A549 (cell line): ENCODE measurements at regions not wholly inside any gene's neighbourhood (a gene's known extent, or its start where the extent isn't known, plus 50 kb on each side); places are given as distances from the start of the nearest gene placed in this dataset.

Experiments used
- ATAC-seq, 2 experiments: fragments of 200-7000 bp in 1 of 2; fragments of >200 bp in 1 of 2; cut with Nextera tagmentation in 1 of 2; cut with Tn5 transposase in 1 of 2; 3 replicates each; pipeline versions ENCODE4 v1.8.0 to v1.9.1; 2018 to 2020; ENCODE audit warnings: mild to moderate bottlenecking in 1 of 2, moderate library complexity in 1 of 2
- CTCF ChIA-PET: fragments of 300-600 bp; sonication (Branson Sonifier 250); formaldehyde crosslinking; extraction: SDS; loops from one replicate; lab custom pipeline; 2021; ENCODE audit warnings: antibody characterized with exemption, inconsistent platforms; lab: Yijun Ruan, JAX
- POLR2A ChIA-PET: fragments of 350-600 bp; formaldehyde crosslinking; extraction: SDS; loops from one replicate; lab custom pipeline; 2021; ENCODE audit warnings: antibody characterized with exemption, inconsistent platforms; lab: Yijun Ruan, JAX
- DNase-seq, 2 experiments: peaks; one replicate each; pipeline versions ENCODE4 v3.0.0 to v3.0.0-alpha.2; 2011 to 2016; ENCODE audit warnings: low read depth in 1 of 2, low spot score in 1 of 2
- FAIRE-seq: peaks from 2 replicates; lab custom pipeline; 2011; peaks lifted over from hg19 to GRCh38; lab: Jason Lieb, UNC
- H3K27ac ChIP-seq, 2 experiments: fragments of >200 bp; sonication (Bioruptor Twin); formaldehyde crosslinking; 3 replicates each; pipeline ENCODE4 v1.5.1; 2016 to 2017
- H3K4me1 ChIP-seq: fragments of >200 bp; sonication (Bioruptor Twin); formaldehyde crosslinking; 3 replicates; pipeline ENCODE4 v1.6.1; 2016
- H3K4me2 ChIP-seq: fragments of >200 bp; sonication (Bioruptor Twin); formaldehyde crosslinking; 3 replicates; pipeline ENCODE4 v1.6.1; 2016
- H3K4me3 ChIP-seq: fragments of >200 bp; sonication (Bioruptor Twin); formaldehyde crosslinking; 3 replicates; pipeline ENCODE4 v1.5.1; 2016
- H3K9me3 ChIP-seq: fragments of >200 bp; sonication (Bioruptor Twin); formaldehyde crosslinking; 3 replicates; pipeline ENCODE4 v1.6.1; 2016
- ATOH8 ChIP-seq: fragments of 250-450 bp; sonication (Bioruptor Pico); IDR thresholded peaks from 2 replicates; pipeline ENCODE4 v1.5.0; 2020; ENCODE audit warnings: low read depth, mild to moderate bottlenecking, moderate library complexity
- BHLHE40 ChIP-seq: IDR thresholded peaks from 2 replicates; pipeline ENCODE4 v1.6.1; 2012; ENCODE audit warnings: low read depth, low read length, inconsistent platforms
- E2F6 ChIP-seq: IDR thresholded peaks from 2 replicates; pipeline ENCODE4 v1.6.1; 2012; ENCODE audit warnings: low read depth, borderline replicate concordance
- EP300 ChIP-seq, 2 experiments: fragments of >200 bp; sonication (Bioruptor Twin); formaldehyde crosslinking; IDR thresholded peaks; 2 replicates in 1 of 2; 3 replicates in 1 of 2; pipeline ENCODE4 v1.6.1; 2016 to 2017
- FOSL2 ChIP-seq, 2 experiments: fragments of 450-650 bp in 1 of 2; fragments of >200 bp in 1 of 2; sonication (Bioruptor Twin) in 1 of 2; formaldehyde crosslinking; IDR thresholded peaks; 2 replicates each; pipeline versions ENCODE4 v1.5.0 to v1.6.1; 2016 to 2020; ENCODE audit warnings: mild to moderate bottlenecking in 1 of 2, moderate library complexity in 1 of 2
- FOXS1 ChIP-seq: fragments of 250-450 bp; sonication (Bioruptor Pico); IDR thresholded peaks from 2 replicates; pipeline ENCODE4 v1.5.0; 2020; ENCODE audit warnings: mild to moderate bottlenecking, moderate library complexity
- GATA3 ChIP-seq: IDR thresholded peaks from 2 replicates; pipeline ENCODE4 v1.6.1; 2012; ENCODE audit warnings: borderline replicate concordance
- HDAC2 ChIP-seq: fragments of 200-600 bp; sonication (generic); IDR thresholded peaks from 2 replicates; pipeline ENCODE4 v1.6.1; 2016
- HEYL ChIP-seq: fragments of 250-450 bp; sonication (Bioruptor Pico); IDR thresholded peaks from 2 replicates; pipeline ENCODE4 v1.8.0; 2021; ENCODE audit warnings: mild to moderate bottlenecking, moderate library complexity
- HOXB5 ChIP-seq: fragments of 250-450 bp; sonication (Bioruptor Pico); IDR thresholded peaks from 2 replicates; pipeline ENCODE4 v1.5.0; 2020; ENCODE audit warnings: mild to moderate bottlenecking, moderate library complexity
- JUNB ChIP-seq: fragments of >200 bp; sonication (Bioruptor Twin); formaldehyde crosslinking; IDR thresholded peaks from 2 replicates; pipeline ENCODE4 v1.6.1; 2016
- KDM1A ChIP-seq: fragments of 200-600 bp; sonication (generic); IDR thresholded peaks from 2 replicates; pipeline ENCODE4 v1.6.1; 2016; ENCODE audit warnings: low read depth, mild to moderate bottlenecking
- MAX ChIP-seq: IDR thresholded peaks from 2 replicates; pipeline ENCODE4 v1.6.1; 2012
- MAZ ChIP-seq: fragments of 150-350 bp; IDR thresholded peaks from 2 replicates; pipeline ENCODE4 v1.6.1; 2014; ENCODE audit warnings: antibody characterized with exemption, low read depth, low read length, borderline replicate concordance
- MYC ChIP-seq: IDR thresholded peaks from 2 replicates; pipeline ENCODE4 v1.6.1; 2012; ENCODE audit warnings: mild to moderate bottlenecking, inconsistent platforms, low read length, improper control_type of control experiment, borderline replicate concordance
- POLR2AphosphoS2 ChIP-seq: conservative IDR thresholded peaks from 2 replicates; pipeline ENCODE4 v1.6.1; 2012; ENCODE audit warnings: low read length, improper control_type of control experiment, inconsistent platforms
- RAD21 ChIP-seq, 2 experiments: fragments of >200 bp in 1 of 2; sonication (Bioruptor Twin) in 1 of 2; formaldehyde crosslinking in 1 of 2; IDR thresholded peaks in 1 of 2; conservative IDR thresholded peaks in 1 of 2; 2 replicates in 1 of 2; 3 replicates in 1 of 2; pipeline ENCODE4 v1.6.1; 2012 to 2018; ENCODE audit warnings: inconsistent platforms in 1 of 2
- RARB ChIP-seq: fragments of 250-450 bp; sonication (Bioruptor Pico); IDR thresholded peaks from 2 replicates; pipeline ENCODE4 v1.8.0; 2021; ENCODE audit warnings: mild to moderate bottlenecking, moderate library complexity
- RCOR1 ChIP-seq: fragments of 150-350 bp; IDR thresholded peaks from 2 replicates; pipeline ENCODE4 v1.6.1; 2014; ENCODE audit warnings: antibody characterized with exemption, low read length, low read depth
- RNF2 ChIP-seq: fragments of 200-600 bp; sonication (generic); IDR thresholded peaks from 2 replicates; pipeline ENCODE4 v1.6.1; 2016; ENCODE audit warnings: low read depth, mild to moderate bottlenecking, antibody characterized with exemption, moderate library complexity, borderline replicate concordance
- SMC3 ChIP-seq: fragments of >200 bp; sonication (Bioruptor Twin); formaldehyde crosslinking; IDR thresholded peaks from 3 replicates; pipeline ENCODE4 v1.6.1; 2018; ENCODE audit warnings: inconsistent platforms
- ZC3H11A ChIP-seq: fragments of 450-650 bp; IDR thresholded peaks from 2 replicates; pipeline ENCODE4 v1.6.1; 2014; ENCODE audit warnings: antibody characterized with exemption, mild to moderate bottlenecking
- ZFP36 ChIP-seq: fragments of 450-650 bp; IDR thresholded peaks from 2 replicates; pipeline ENCODE4 v1.6.1; 2014; ENCODE audit warnings: borderline replicate concordance; ENCODE audit not compliant: partially characterized antibody
- ZNF302 ChIP-seq: fragments of 250-450 bp; sonication (Bioruptor Pico); IDR thresholded peaks from 2 replicates; pipeline ENCODE4 v1.9.0; 2021; ENCODE audit warnings: inconsistent platforms, mild to moderate bottlenecking, moderate library complexity
- WGBS: methylation state at CpG from one replicate; pipeline ENCODE4 v1.1.6; 2017; ENCODE audit errors: missing lambda C conversion rate; 5-methylcytosine and 5-hydroxymethylcytosine counted together
- TF ChIP-seq, protein P1 (sequence below): fragments of >200 bp; sonication (Bioruptor Twin); formaldehyde crosslinking; IDR thresholded peaks from 3 replicates; pipeline ENCODE4 v1.5.1; 2016

GRCh38 chrX:69222103-69223090 is 57.1 kb upstream of the PJA1 start:
- DNase-seq: peak; percentile 66 to 79
- no peak for FAIRE-seq
- POLR2A ChIA-PET: interaction anchor here (1.3 to 3.5 kb wide), 2 partner anchors 387 to 394 kb away, joined by 3 to 26 read pairs; partner anchors contain the start of gene EFNB1
- Histone ChIP-seq H3K4me3 (no peak overlapping the region), H3K4me2 (no peak overlapping the region), H3K9me3 (no peaks in the 10 kb centered on the region), H3K27ac (no peak overlapping the region), H3K4me1 (no peaks in the 10 kb centered on the region)
- ATAC-seq: peak; percentile 91 to 96
- WGBS: 15% methylated on average over 6 of the region's 12 CpGs
- TF ChIP-seq KDM1A (no peak), RARB (CRISPR knock-in tag) (no peak), POLR2AphosphoS2 (no peak), RNF2 (no peak), BHLHE40 (no peak), FOSL2 (IDR thresholded peaks at IDR 0.05) (no peak), FOSL2 (CRISPR knock-in tag; IDR thresholded peaks at IDR 0.05) (no peak), MAX (no peak), RAD21 (conservative IDR thresholded peaks at IDR 0.05 in 1 of 2, IDR thresholded peaks at IDR 0.05 in 1 of 2) (peak; percentile 89 to 93), GATA3 (no peak), SMC3 (peak; percentile 89), MAZ (no peak), ZFP36 (no peak), ZC3H11A (no peak), E2F6 (no peak), HOXB5 (no peak), FOXS1 (CRISPR knock-in tag) (no peak)
- TF ChIP-seq, protein P1, sequence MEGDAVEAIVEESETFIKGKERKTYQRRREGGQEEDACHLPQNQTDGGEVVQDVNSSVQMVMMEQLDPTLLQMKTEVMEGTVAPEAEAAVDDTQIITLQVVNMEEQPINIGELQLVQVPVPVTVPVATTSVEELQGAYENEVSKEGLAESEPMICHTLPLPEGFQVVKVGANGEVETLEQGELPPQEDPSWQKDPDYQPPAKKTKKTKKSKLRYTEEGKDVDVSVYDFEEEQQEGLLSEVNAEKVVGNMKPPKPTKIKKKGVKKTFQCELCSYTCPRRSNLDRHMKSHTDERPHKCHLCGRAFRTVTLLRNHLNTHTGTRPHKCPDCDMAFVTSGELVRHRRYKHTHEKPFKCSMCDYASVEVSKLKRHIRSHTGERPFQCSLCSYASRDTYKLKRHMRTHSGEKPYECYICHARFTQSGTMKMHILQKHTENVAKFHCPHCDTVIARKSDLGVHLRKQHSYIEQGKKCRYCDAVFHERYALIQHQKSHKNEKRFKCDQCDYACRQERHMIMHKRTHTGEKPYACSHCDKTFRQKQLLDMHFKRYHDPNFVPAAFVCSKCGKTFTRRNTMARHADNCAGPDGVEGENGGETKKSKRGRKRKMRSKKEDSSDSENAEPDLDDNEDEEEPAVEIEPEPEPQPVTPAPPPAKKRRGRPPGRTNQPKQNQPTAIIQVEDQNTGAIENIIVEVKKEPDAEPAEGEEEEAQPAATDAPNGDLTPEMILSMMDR: peak; percentile 75
- CTCF ChIA-PET: interaction anchor here (0.6 to 15.6 kb wide), 47 partner anchors 8 to 1026 kb away, joined by 3 to 327 read pairs (median 5); partner anchors contain the start of gene EFNB1

DNA sequence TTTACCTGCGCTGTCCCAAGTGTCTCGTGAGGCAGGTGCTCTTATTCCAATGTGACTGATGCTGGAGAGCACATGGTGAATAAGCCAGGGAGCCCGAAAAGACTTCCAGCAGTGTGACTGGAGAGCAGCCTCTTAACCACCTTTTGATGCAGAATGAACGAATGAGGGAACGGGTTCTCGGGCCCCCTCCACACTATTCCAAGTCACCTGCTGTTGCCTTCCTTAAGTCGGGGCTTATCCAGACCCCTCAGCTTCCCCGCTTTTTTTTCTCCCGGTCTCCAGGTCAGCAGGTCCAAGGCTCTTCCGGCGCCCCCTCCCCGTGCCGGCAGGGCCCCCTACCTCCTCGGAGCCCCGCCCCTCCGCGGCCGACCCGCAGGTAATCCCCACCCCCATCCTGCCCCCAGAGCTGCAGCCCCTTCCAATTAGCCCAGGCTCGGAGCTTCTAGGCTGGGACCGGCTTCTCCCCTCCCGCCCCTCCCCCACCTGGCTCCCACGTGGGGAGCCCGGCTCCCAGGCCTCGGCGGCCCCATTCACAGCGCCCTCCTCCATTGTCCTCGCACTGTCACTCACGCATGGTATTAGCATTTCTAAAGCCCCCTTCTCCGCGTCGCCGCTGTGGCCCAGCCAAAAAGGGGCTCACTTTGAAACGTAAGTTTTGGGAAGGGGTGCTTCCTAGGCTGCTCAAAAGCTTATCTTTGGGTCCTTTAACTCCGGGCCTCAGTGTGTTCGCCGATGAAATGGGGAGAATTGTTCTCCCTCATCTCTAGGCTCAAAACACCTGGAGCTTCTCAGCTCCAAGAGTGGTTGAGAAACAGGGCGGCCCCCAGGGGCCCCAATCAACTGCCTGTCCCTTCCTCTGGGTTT is 56.2 kb upstream of the PJA1 start:
- Histone ChIP-seq H3K4me3 (no peak overlapping the region), H3K4me1 (no peaks in the 10 kb centered on the region), H3K27ac (no peak overlapping the region), H3K9me3 (no peaks in the 10 kb centered on the region), H3K4me2 (no peak overlapping the region)
- TF ChIP-seq HEYL (no peak), HDAC2 (no peak), POLR2AphosphoS2 (no peak), EP300 (IDR thresholded peaks at IDR 0.05) (no peak), JUNB (no peak), ZNF302 (CRISPR knock-in tag) (no peak), ATOH8 (CRISPR knock-in tag) (no peak), RCOR1 (no peak), MYC (no peak), MAZ (no peak)
- DNase-seq (no peak), ATAC-seq (no peak), FAIRE-seq (no peak)
- 65% methylated on average over 15 of the region's 38 CpGs for WGBS
- ChIA-PET CTCF (interaction anchor here (0.7 to 15.6 kb wide), 39 partner anchors 9 to 1025 kb away, joined by 3 to 327 read pairs (median 5); partner anchors contain the start of gene EFNB1), POLR2A (interaction anchor here (0.6 to 3.5 kb wide), 3 partner anchors 200 to 393 kb away, joined by 3 to 26 read pairs (median 4); partner anchors contain the start of gene EFNB1)
